Stomach (tissue), 4 donors: ENCODE measurements at regions not wholly inside any gene's neighbourhood (a gene's known extent, or its start where the extent isn't known, plus 50 kb on each side); places are given as distances from the start of the nearest gene placed in this dataset.

Source experiments
- POLR2A ChIP-seq, 4 donors: fragments of 450-650 bp; IDR thresholded peaks; one replicate each; pipeline ENCODE4 v1.6.1; 2016; ENCODE audit warnings: antibody characterized with exemption in 4 of 4, control low read depth in 2 of 4, mild to moderate bottlenecking in 1 of 4, moderate library complexity in 1 of 4
- POLR2AphosphoS5 ChIP-seq, 3 donors: sonication (generic); formaldehyde crosslinking; IDR thresholded peaks; one replicate each; pipeline ENCODE4 v1.6.1; 2016; ENCODE audit warnings: antibody characterized with exemption in 3 of 3
- TF ChIP-seq, protein P1 (sequence below), 7 experiments: fragments of 450-650 bp in 4 of 7; fragments of 200-600 bp in 3 of 7; sonication (generic) in 3 of 7; IDR thresholded peaks; one replicate each; pipeline ENCODE4 v1.5.1; 2016 to 2019; ENCODE audit warnings: antibody characterized with exemption in 7 of 7, control low read depth in 2 of 7, mild to moderate bottlenecking in 1 of 7

GRCh38 chr15:39506146-39506545 is 74.7 kb upstream of the THBS1 start:
- TF ChIP-seq, protein P1, sequence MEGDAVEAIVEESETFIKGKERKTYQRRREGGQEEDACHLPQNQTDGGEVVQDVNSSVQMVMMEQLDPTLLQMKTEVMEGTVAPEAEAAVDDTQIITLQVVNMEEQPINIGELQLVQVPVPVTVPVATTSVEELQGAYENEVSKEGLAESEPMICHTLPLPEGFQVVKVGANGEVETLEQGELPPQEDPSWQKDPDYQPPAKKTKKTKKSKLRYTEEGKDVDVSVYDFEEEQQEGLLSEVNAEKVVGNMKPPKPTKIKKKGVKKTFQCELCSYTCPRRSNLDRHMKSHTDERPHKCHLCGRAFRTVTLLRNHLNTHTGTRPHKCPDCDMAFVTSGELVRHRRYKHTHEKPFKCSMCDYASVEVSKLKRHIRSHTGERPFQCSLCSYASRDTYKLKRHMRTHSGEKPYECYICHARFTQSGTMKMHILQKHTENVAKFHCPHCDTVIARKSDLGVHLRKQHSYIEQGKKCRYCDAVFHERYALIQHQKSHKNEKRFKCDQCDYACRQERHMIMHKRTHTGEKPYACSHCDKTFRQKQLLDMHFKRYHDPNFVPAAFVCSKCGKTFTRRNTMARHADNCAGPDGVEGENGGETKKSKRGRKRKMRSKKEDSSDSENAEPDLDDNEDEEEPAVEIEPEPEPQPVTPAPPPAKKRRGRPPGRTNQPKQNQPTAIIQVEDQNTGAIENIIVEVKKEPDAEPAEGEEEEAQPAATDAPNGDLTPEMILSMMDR (IDR thresholded peaks at IDR 0.05) = no peak
- TF ChIP-seq POLR2A (IDR thresholded peaks at IDR 0.05) (no peak), POLR2AphosphoS5 (IDR thresholded peaks at IDR 0.05) (no peak)
